ENCODE measurements at regions not wholly inside any gene's neighbourhood (a gene's known extent, or its start where the extent isn't known, plus 50 kb on each side); places are given as distances from the start of the nearest gene placed in this dataset.

DNA sequence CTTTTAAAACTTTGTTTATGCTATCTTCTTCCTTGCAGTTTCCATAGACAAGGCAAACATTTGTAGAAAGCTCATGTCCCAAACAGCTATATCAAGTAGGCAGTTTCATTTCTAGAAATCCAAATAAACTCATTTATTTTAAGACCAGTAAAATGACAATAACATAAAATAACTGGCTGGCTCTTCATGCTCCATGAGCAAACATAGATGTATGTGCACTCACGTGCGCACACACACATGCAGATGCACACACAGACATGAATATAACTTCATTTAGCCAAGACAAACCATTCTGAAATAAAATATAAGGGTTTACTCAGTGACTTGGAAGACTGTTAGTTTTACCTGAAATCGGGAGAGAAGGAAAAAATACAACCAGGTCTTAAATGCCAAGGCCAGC lies 176.5 kb upstream of the GAS1 start:
- TF ChIP-seq, protein P1, sequence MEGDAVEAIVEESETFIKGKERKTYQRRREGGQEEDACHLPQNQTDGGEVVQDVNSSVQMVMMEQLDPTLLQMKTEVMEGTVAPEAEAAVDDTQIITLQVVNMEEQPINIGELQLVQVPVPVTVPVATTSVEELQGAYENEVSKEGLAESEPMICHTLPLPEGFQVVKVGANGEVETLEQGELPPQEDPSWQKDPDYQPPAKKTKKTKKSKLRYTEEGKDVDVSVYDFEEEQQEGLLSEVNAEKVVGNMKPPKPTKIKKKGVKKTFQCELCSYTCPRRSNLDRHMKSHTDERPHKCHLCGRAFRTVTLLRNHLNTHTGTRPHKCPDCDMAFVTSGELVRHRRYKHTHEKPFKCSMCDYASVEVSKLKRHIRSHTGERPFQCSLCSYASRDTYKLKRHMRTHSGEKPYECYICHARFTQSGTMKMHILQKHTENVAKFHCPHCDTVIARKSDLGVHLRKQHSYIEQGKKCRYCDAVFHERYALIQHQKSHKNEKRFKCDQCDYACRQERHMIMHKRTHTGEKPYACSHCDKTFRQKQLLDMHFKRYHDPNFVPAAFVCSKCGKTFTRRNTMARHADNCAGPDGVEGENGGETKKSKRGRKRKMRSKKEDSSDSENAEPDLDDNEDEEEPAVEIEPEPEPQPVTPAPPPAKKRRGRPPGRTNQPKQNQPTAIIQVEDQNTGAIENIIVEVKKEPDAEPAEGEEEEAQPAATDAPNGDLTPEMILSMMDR (IDR thresholded peaks at IDR 0.05), result no peak
- TF ChIP-seq EP300 (IDR thresholded peaks at IDR 0.05), result no peak

All from esophagus muscularis mucosa (tissue), 3 donors.